ENCODE measurements at regions not wholly inside any gene's neighbourhood (a gene's known extent, or its start where the extent isn't known, plus 50 kb on each side); places are given as distances from the start of the nearest gene placed in this dataset.

DNA sequence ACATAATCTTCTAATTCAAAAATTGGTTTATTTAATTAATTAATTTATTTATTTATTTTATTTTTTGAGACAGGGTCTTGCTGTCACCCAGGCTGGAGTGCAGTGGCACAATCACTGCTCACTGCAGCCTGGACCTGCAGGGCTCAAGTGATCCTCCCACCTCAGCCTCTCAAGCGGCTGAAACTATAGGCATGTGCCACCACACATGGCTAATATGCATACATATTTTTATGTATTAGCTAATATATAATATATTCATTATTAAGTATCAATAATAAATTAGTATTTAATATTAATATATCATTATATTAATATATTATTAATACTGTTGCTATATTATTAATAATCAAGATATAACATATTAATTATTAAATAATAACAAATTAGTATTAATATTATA lies 406.7 kb downstream of the GPATCH2 start:
- TF ChIP-seq, protein P1, sequence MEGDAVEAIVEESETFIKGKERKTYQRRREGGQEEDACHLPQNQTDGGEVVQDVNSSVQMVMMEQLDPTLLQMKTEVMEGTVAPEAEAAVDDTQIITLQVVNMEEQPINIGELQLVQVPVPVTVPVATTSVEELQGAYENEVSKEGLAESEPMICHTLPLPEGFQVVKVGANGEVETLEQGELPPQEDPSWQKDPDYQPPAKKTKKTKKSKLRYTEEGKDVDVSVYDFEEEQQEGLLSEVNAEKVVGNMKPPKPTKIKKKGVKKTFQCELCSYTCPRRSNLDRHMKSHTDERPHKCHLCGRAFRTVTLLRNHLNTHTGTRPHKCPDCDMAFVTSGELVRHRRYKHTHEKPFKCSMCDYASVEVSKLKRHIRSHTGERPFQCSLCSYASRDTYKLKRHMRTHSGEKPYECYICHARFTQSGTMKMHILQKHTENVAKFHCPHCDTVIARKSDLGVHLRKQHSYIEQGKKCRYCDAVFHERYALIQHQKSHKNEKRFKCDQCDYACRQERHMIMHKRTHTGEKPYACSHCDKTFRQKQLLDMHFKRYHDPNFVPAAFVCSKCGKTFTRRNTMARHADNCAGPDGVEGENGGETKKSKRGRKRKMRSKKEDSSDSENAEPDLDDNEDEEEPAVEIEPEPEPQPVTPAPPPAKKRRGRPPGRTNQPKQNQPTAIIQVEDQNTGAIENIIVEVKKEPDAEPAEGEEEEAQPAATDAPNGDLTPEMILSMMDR (IDR thresholded peaks at IDR 0.05) = no peak
- TF ChIP-seq POLR2A (IDR thresholded peaks at IDR 0.05) = no peak
